Nephron progenitor cell (in vitro differentiated cells): ENCODE measurements at regions not wholly inside any gene's neighbourhood (a gene's known extent, or its start where the extent isn't known, plus 50 kb on each side); places are given as distances from the start of the nearest gene placed in this dataset.

Source experiments
- DNase-seq: peaks from one replicate; pipeline ENCODE4 v3.0.0; 2021
- H3K27ac Mint-ChIP-seq: 2 replicates; pipeline ENCODE4 v1.8.0; 2021; ENCODE audit warnings: mild to moderate bottlenecking, moderate library complexity, mixed read lengths
- H3K27me3 Mint-ChIP-seq: 2 replicates; pipeline ENCODE4 v1.8.0; 2021; ENCODE audit warnings: mild to moderate bottlenecking, low read depth, mixed read lengths; ENCODE audit not compliant: poor library complexity
- H3K36me3 Mint-ChIP-seq: 2 replicates; pipeline ENCODE4 v1.8.0; 2021; ENCODE audit warnings: low read depth, mixed read lengths
- H3K4me1 Mint-ChIP-seq: 2 replicates; pipeline ENCODE4 v1.8.0; 2021; ENCODE audit warnings: mixed read lengths
- H3K4me3 Mint-ChIP-seq: 2 replicates; pipeline ENCODE4 v1.8.0; 2021; ENCODE audit warnings: mild to moderate bottlenecking, moderate library complexity, mixed read lengths
- H3K9me3 Mint-ChIP-seq: 2 replicates; pipeline ENCODE4 v1.8.0; 2021; ENCODE audit warnings: mild to moderate bottlenecking, moderate library complexity, mixed read lengths
- CTCF ChIP-seq: fragments of 200-600 bp; sonication (generic); IDR thresholded peaks from 2 replicates; pipeline ENCODE4 v1.5.0; 2021; ENCODE audit warnings: antibody characterized with exemption

- Mint-ChIP-seq H3K9me3 (peaks cover 5% of the 10 kb centered on the region), H3K4me3 (no peak overlapping the region), H3K27me3 (no peaks in the 10 kb centered on the region), H3K27ac (no peak overlapping the region), H3K4me1 (no peaks in the 10 kb centered on the region), H3K36me3 (no peaks in the 10 kb centered on the region)
- no peak for DNase-seq
- TF ChIP-seq CTCF, result no peak
Measured at GRCh38 chr3:176208915-176209314, 988.4 kb downstream of the TBL1XR1 start.

- no peak overlapping the region for H3K4me3 Mint-ChIP-seq
- H3K27me3 Mint-ChIP-seq, result no peaks in the 10 kb centered on the region
- no peak for DNase-seq
- H3K9me3 Mint-ChIP-seq, result peaks cover 5% of the 10 kb centered on the region
- H3K4me1 Mint-ChIP-seq, result no peaks in the 10 kb centered on the region
- H3K27ac Mint-ChIP-seq, result no peak overlapping the region
- H3K36me3 Mint-ChIP-seq, result no peaks in the 10 kb centered on the region
- no peak for TF ChIP-seq CTCF
Measured at GRCh38 chr3:176208283-176208682, 989.0 kb downstream of the TBL1XR1 start.

GRCh38 chr3:176206809-176207208 is 990.5 kb downstream of the TBL1XR1 start:
- Mint-ChIP-seq H3K36me3 (no peaks in the 10 kb centered on the region), H3K4me3 (no peak overlapping the region), H3K27ac (no peak overlapping the region), H3K9me3 (peaks cover 5% of the 10 kb centered on the region), H3K4me1 (no peaks in the 10 kb centered on the region), H3K27me3 (no peaks in the 10 kb centered on the region)
- no peak for TF ChIP-seq CTCF
- no peak for DNase-seq

GRCh38 chr3:176202652-176203051 is 994.6 kb downstream of the TBL1XR1 start:
- Mint-ChIP-seq H3K4me1 (no peaks in the 10 kb centered on the region), H3K36me3 (no peaks in the 10 kb centered on the region), H3K27me3 (no peaks in the 10 kb centered on the region), H3K4me3 (no peak overlapping the region), H3K9me3 (peaks cover 12% of the 10 kb centered on the region), H3K27ac (no peak overlapping the region)
- TF ChIP-seq CTCF, result no peak
- no peak for DNase-seq

GRCh38 chr3:176193032-176193730 is 1004.1 kb downstream of the TBL1XR1 start:
- H3K4me1 Mint-ChIP-seq, result no peaks in the 10 kb centered on the region
- peaks cover 14% of the 10 kb centered on the region for H3K36me3 Mint-ChIP-seq
- no peak overlapping the region for H3K4me3 Mint-ChIP-seq
- H3K27me3 Mint-ChIP-seq, result no peaks in the 10 kb centered on the region
- TF ChIP-seq CTCF, result no peak
- H3K27ac Mint-ChIP-seq, result no peak overlapping the region
- DNase-seq, result no peak
- H3K9me3 Mint-ChIP-seq, result peaks cover 31% of the 10 kb centered on the region

GRCh38 chr3:176190755-176191154 is 1006.5 kb downstream of the TBL1XR1 start:
- Mint-ChIP-seq H3K4me1 (no peaks in the 10 kb centered on the region), H3K27ac (no peak overlapping the region), H3K9me3 (peaks cover 12% of the 10 kb centered on the region), H3K4me3 (no peak overlapping the region), H3K27me3 (peaks cover 2% of the 10 kb centered on the region), H3K36me3 (peaks cover 4% of the 10 kb centered on the region)
- no peak for TF ChIP-seq CTCF
- no peak for DNase-seq
